ENCODE measurements at regions not wholly inside any gene's neighbourhood (a gene's known extent, or its start where the extent isn't known, plus 50 kb on each side); places are given as distances from the start of the nearest gene placed in this dataset.

DNA sequence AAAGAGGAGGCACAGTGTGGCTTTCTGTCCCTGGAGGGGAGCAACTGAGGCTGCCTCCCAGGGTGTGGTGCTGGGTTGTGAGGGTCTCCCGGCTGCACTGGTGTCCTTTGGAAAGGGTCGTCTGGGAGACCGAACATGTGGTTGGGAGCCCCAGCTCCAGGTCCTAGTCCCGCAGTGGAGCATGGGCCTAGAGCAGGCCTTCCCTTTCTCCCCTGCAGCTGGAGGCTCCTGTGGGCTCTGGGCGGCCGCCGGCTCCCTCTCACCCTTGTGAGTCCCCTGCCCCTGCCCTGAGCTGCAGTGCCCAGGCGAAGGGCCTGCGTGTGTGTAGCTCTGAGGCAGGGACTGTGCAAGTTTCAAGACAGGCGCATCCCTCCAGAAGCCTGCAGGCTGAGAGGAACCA lies 1492.7 kb downstream of the BRD1 start:
- Histone ChIP-seq H3K36me3 (ENCODE audit: insufficient read depth, low read length) (no peaks in the 10 kb centered on the region), H3K4me1 (ENCODE audit: insufficient read depth, low read length) (no peaks in the 10 kb centered on the region), H3K27ac (ENCODE audit: low read depth, low read length) (no peak overlapping the region), H3K27me3 (ENCODE audit: insufficient read depth, low read length, poor library complexity, severe bottlenecking) (no peaks in the 10 kb centered on the region), H3K9me3 (ENCODE audit: low read length) (no peaks in the 10 kb centered on the region), H3K4me3 (ENCODE audit: low read length) (no peak overlapping the region)
- no peaks in the 10 kb centered on the region for H3K4me1 Mint-ChIP-seq
- CTCF ChIA-PET: no interaction called here
- H3K4me3 Mint-ChIP-seq: no peak overlapping the region
- H3K9me3 Mint-ChIP-seq: no peaks in the 10 kb centered on the region
- DNase-seq: no peak
- no peaks in the 10 kb centered on the region for H3K36me3 Mint-ChIP-seq
- peaks cover 5 to 11% of the 10 kb centered on the region in 2 donors for H3K27me3 Mint-ChIP-seq
- no peak overlapping the region for H3K27ac Mint-ChIP-seq
- POLR2A ChIA-PET: no interaction called here

DNA sequence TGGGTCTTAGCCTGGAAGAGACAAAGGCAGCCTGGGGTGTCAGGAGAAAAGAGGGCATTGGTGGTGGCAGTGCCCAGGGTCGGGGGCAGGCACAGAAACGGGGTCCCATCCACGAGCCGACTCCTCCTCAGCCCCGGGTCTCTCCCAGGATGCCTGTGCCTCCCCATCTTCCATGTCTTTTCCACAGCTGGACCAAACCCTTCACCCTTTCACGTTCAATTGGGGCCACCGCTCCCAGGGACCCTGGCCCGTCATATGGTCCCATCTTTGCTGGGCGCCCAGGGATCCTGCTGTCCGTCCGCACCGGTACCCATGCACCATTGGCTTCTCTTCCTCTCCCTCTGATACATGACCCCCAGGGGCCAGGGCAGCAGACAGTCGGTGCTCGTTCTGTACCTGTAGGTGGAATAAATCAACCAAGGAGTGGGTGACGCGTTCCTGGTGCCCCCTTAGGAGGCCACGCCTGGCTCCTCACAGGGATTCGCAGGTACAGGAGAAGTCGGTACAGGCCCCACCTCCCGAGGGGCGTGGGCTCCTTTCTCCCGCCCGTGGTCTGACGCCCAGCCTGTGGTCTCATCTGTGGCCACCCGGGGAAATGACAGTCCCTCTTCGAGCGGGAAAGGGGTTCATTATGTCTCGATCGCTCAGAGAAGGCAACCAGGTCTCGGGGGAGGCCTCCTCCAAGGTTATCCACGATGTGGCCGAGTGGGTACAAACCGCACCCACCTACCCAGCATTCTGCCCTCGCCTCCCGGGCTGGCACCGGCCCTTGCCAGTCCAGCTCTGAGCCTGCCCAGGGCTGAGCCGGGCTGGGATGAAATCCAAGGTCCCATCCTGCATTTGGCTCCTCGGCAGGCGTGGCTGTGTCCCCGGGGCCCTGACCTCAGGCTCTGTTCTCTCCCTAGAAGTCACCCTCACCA lies 1493.6 kb downstream of the BRD1 start:
- peaks cover 0 to 3% (median 0%) of the 10 kb centered on the region in 5 donors for H3K9me3 Mint-ChIP-seq
- no peaks in the 10 kb centered on the region for H3K9me3 ChIP-seq (ENCODE audit: low read length)
- no peaks in the 10 kb centered on the region for H3K4me1 Mint-ChIP-seq
- ChIA-PET CTCF (no interaction called here), POLR2A (no interaction called here)
- no peak overlapping the region for H3K27ac Mint-ChIP-seq
- H3K27ac ChIP-seq (ENCODE audit: low read depth, low read length): no peak overlapping the region
- no peaks in the 10 kb centered on the region for H3K27me3 ChIP-seq (ENCODE audit: insufficient read depth, low read length, poor library complexity, severe bottlenecking)
- no peak for DNase-seq
- no peak overlapping the region for H3K4me3 ChIP-seq (ENCODE audit: low read length)
- peaks cover 5 to 6% of the 10 kb centered on the region in 2 donors for H3K27me3 Mint-ChIP-seq
- no peaks in the 10 kb centered on the region for H3K36me3 Mint-ChIP-seq
- H3K4me3 Mint-ChIP-seq: no peak overlapping the region
- H3K4me1 ChIP-seq (ENCODE audit: insufficient read depth, low read length): no peaks in the 10 kb centered on the region
- no peaks in the 10 kb centered on the region for H3K36me3 ChIP-seq (ENCODE audit: insufficient read depth, low read length)

DNA sequence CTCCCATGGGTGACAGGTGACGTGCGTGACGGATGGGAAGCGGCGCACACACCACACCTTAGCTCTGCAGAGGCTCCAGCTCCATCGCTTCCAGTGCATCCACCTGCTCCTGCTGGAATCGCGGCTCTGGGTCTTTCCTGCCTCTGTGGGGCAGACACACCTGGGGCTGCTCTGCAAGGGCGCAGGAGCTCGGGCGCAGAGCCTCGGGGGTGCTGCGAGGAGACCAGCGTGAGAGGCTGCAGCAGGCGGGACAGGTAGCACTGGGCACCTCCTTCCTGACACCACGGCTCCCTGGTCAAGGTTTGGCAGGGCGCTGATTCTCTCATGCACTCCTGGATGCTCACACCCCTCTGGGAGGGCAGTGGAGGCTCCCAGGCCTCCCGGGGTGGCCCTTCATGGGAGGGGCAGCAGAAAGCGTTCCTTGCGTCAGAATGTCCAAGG lies 1494.3 kb downstream of the BRD1 start:
- H3K4me1 ChIP-seq (ENCODE audit: insufficient read depth, low read length): no peaks in the 10 kb centered on the region
- peaks cover 5 to 6% of the 10 kb centered on the region in 2 donors for H3K27me3 Mint-ChIP-seq
- H3K9me3 ChIP-seq (ENCODE audit: low read length): no peaks in the 10 kb centered on the region
- CTCF ChIA-PET: no interaction called here
- H3K4me1 Mint-ChIP-seq: no peaks in the 10 kb centered on the region
- POLR2A ChIA-PET: no interaction called here
- no peak for DNase-seq
- H3K27ac Mint-ChIP-seq: no peak overlapping the region
- no peak overlapping the region for H3K4me3 Mint-ChIP-seq
- H3K27me3 ChIP-seq (ENCODE audit: insufficient read depth, low read length, poor library complexity, severe bottlenecking): no peaks in the 10 kb centered on the region
- peaks cover 0 to 6% (median under 1%) of the 10 kb centered on the region in 5 donors for H3K9me3 Mint-ChIP-seq
- H3K36me3 Mint-ChIP-seq: no peaks in the 10 kb centered on the region
- no peak overlapping the region for H3K4me3 ChIP-seq (ENCODE audit: low read length)
- no peaks in the 10 kb centered on the region for H3K36me3 ChIP-seq (ENCODE audit: insufficient read depth, low read length)
- H3K27ac ChIP-seq (ENCODE audit: low read depth, low read length): no peak overlapping the region

DNA sequence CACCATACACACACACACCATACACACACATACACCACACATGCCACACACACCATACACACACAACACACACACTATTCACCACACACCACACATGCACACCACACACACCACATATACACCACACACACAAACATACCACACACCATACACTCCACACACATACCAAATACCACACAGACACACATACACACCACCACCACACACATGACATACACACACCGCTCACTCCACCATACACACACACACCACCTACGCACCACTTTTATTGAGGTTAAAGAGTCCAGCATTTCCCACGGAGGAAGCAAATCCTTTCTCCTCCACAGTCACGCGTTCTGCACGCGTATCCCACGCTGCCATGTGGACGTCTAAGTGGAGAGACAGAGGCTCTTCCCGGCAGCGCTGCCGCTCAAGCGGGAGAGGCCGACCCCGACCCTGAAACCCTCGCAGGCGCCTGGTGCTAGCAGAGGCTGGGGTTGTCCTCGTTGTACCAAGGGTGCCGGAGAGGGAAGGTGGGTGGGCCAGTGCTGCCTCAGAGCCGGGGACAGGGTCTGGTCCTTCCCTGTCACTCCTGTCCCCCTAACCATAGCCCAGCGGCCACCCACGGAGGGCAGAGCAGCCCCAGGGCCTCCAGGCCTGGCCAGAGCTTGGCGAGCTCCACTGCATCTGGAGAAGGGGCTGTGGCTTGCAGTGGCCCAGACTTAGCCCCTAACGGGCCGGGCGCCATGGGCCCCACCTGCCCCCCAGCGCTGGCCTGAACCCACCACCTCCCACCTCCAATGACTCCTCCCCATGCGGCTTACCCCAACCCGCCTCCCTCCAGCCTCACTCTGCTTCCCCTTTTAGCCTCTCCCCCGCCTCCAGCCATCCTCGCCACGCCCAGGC lies 1495.0 kb downstream of the BRD1 start:
- CTCF ChIA-PET: no interaction called here
- H3K27me3 ChIP-seq (ENCODE audit: insufficient read depth, low read length, poor library complexity, severe bottlenecking): no peaks in the 10 kb centered on the region
- peaks cover 0 to 6% (median 2%) of the 10 kb centered on the region in 5 donors for H3K9me3 Mint-ChIP-seq
- H3K9me3 ChIP-seq (ENCODE audit: low read length): no peaks in the 10 kb centered on the region
- no peak overlapping the region for H3K27ac Mint-ChIP-seq
- H3K27ac ChIP-seq (ENCODE audit: low read depth, low read length): no peak overlapping the region
- no peak for DNase-seq
- H3K4me1 ChIP-seq (ENCODE audit: insufficient read depth, low read length): no peaks in the 10 kb centered on the region
- POLR2A ChIA-PET: no interaction called here
- no peaks in the 10 kb centered on the region for H3K36me3 ChIP-seq (ENCODE audit: insufficient read depth, low read length)
- no peak overlapping the region for H3K4me3 ChIP-seq (ENCODE audit: low read length)
- no peaks in the 10 kb centered on the region for H3K4me1 Mint-ChIP-seq
- H3K36me3 Mint-ChIP-seq: no peaks in the 10 kb centered on the region
- peaks cover under 1 to 2% of the 10 kb centered on the region in 2 donors for H3K27me3 Mint-ChIP-seq
- no peak overlapping the region for H3K4me3 Mint-ChIP-seq

DNA sequence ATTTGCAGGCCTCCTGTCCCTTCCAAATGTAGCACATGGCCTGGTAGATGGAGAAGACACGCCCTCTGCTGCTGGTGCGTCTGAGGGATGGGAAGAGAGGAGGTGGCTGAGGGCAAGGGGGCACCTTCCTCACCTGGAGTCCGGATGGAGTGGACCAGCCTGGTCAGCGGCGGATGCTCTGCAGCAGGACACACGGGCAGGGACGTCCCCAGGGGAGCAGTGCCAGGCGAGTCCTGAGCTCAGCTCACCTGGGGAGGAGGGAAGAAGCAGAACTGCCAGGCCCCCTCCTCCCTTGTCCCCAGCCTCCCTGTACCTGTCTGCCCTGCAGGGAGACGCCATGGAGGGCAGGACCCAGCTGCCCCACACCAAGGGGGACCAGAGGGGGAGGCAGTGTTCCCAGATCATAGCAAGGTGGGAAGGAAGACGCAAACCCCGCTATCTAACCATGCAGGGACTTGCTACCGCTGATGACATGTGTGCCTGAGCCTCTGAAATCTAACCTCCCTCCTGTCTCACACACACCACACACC lies 1495.9 kb downstream of the BRD1 start:
- DNase-seq: no peak
- no peak overlapping the region for H3K27ac Mint-ChIP-seq
- H3K4me3 Mint-ChIP-seq: no peak overlapping the region
- peaks cover 0 to 2% of the 10 kb centered on the region in 2 donors for H3K27me3 Mint-ChIP-seq
- Histone ChIP-seq H3K4me3 (ENCODE audit: low read length) (no peak overlapping the region), H3K9me3 (ENCODE audit: low read length) (no peaks in the 10 kb centered on the region), H3K27me3 (ENCODE audit: insufficient read depth, low read length, poor library complexity, severe bottlenecking) (no peaks in the 10 kb centered on the region), H3K36me3 (ENCODE audit: insufficient read depth, low read length) (no peaks in the 10 kb centered on the region), H3K4me1 (ENCODE audit: insufficient read depth, low read length) (no peaks in the 10 kb centered on the region), H3K27ac (ENCODE audit: low read depth, low read length) (no peak overlapping the region)
- no peaks in the 10 kb centered on the region for H3K4me1 Mint-ChIP-seq
- ChIA-PET CTCF (no interaction called here), POLR2A (no interaction called here)
- no peaks in the 10 kb centered on the region for H3K36me3 Mint-ChIP-seq
- H3K9me3 Mint-ChIP-seq: peaks cover 0 to 6% (median 2%) of the 10 kb centered on the region in 5 donors

DNA sequence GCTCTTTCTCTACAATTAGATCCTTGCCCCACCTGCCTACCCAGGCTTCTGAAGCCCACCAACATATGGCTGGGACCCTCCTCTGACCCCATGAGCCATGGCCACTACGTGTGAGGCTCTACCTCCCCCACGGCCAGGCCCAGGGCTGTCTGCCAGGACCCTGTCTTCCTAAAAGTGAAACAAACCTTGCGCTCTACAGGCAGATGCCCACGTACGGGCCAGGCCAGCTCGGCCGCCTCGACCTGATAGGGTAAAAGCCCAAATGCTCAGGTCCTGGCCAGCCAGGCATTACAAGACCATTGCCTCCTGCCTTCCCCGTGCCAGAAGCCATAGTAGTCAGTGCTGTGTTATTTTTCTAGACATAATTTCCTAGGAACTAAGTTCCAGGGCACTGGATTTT lies 1496.4 kb downstream of the BRD1 start:
- no peak overlapping the region for H3K4me3 ChIP-seq (ENCODE audit: low read length)
- no peak overlapping the region for H3K27ac ChIP-seq (ENCODE audit: low read depth, low read length)
- no peaks in the 10 kb centered on the region for H3K36me3 Mint-ChIP-seq
- ChIA-PET CTCF (no interaction called here), POLR2A (no interaction called here)
- no peak overlapping the region for H3K27ac Mint-ChIP-seq
- peaks cover 0 to 1% of the 10 kb centered on the region in 2 donors for H3K27me3 Mint-ChIP-seq
- H3K9me3 ChIP-seq (ENCODE audit: low read length): no peaks in the 10 kb centered on the region
- H3K36me3 ChIP-seq (ENCODE audit: insufficient read depth, low read length): no peaks in the 10 kb centered on the region
- H3K4me3 Mint-ChIP-seq: no peak overlapping the region
- no peaks in the 10 kb centered on the region for H3K27me3 ChIP-seq (ENCODE audit: insufficient read depth, low read length, poor library complexity, severe bottlenecking)
- no peaks in the 10 kb centered on the region for H3K4me1 Mint-ChIP-seq
- no peaks in the 10 kb centered on the region for H3K4me1 ChIP-seq (ENCODE audit: insufficient read depth, low read length)
- peaks cover 0 to 6% (median 2%) of the 10 kb centered on the region in 5 donors for H3K9me3 Mint-ChIP-seq
- no peak for DNase-seq

DNA sequence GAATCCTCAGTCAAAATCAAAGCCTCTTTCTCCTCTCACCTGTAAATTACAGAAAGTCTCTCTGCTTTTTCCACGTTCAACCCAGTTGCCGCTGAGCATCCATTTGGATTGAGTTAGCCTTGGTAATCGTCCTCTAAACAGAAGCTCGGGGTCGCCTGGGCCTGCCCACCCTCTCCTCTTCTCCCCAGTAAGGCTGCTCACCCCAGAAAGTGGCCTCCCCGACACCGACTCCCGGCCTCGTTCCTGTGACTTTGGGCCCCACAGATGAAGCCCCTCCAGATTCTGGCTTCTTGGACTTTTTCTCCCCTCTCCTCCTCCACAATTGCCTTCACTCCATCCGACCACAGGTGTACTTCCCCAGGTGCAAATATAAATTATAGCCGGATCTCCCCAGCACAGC lies 1500.0 kb downstream of the BRD1 start:
- H3K36me3 ChIP-seq (ENCODE audit: insufficient read depth, low read length): no peaks in the 10 kb centered on the region
- peaks cover 2 to 18% (median 5%) of the 10 kb centered on the region in 5 donors for H3K9me3 Mint-ChIP-seq
- no peak overlapping the region for H3K4me3 ChIP-seq (ENCODE audit: low read length)
- no peak overlapping the region for H3K27ac Mint-ChIP-seq
- no peak overlapping the region for H3K4me3 Mint-ChIP-seq
- H3K27ac ChIP-seq (ENCODE audit: low read depth, low read length): no peak overlapping the region
- H3K4me1 Mint-ChIP-seq: no peaks in the 10 kb centered on the region
- no peaks in the 10 kb centered on the region for H3K9me3 ChIP-seq (ENCODE audit: low read length)
- no peaks in the 10 kb centered on the region for H3K36me3 Mint-ChIP-seq
- H3K4me1 ChIP-seq (ENCODE audit: insufficient read depth, low read length): no peaks in the 10 kb centered on the region
- ChIA-PET CTCF (no interaction called here), POLR2A (no interaction called here)
- no peaks in the 10 kb centered on the region for H3K27me3 ChIP-seq (ENCODE audit: insufficient read depth, low read length, poor library complexity, severe bottlenecking)
- no peak for DNase-seq
- H3K27me3 Mint-ChIP-seq: peaks cover 4 to 5% of the 10 kb centered on the region in 2 donors

DNA sequence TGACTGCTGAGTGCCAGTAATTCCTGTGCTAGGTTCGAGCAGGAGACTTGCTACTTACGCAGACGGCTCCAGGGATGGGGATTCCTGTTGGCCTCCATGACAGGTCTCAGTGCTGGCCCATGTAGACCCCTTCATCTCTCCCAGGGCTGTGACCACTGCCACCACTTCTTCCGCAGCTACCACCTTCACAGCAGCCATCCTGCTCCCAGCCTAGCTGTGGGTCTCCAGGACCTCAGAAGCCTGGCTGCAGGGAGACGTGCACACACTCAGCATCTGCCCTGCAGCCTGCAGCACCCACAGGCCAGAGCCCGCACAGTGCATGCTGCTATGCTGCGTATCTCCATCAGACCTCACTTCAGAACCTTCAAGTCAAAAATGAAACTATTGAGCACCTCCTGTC lies 1503.9 kb downstream of the BRD1 start:
- Mint-ChIP-seq H3K36me3 (no peaks in the 10 kb centered on the region), H3K4me1 (no peaks in the 10 kb centered on the region), H3K27me3 (peaks cover 8 to 13% of the 10 kb centered on the region in 2 donors), H3K4me3 (no peak overlapping the region), H3K9me3 (peaks cover 2 to 12% (median 4%) of the 10 kb centered on the region in 5 donors), H3K27ac (no peak overlapping the region)
- H3K9me3 ChIP-seq (ENCODE audit: low read length): no peaks in the 10 kb centered on the region
- H3K27ac ChIP-seq (ENCODE audit: low read depth, low read length): no peak overlapping the region
- no peaks in the 10 kb centered on the region for H3K27me3 ChIP-seq (ENCODE audit: insufficient read depth, low read length, poor library complexity, severe bottlenecking)
- POLR2A ChIA-PET: no interaction called here
- no peaks in the 10 kb centered on the region for H3K4me1 ChIP-seq (ENCODE audit: insufficient read depth, low read length)
- no peak for DNase-seq
- no peak overlapping the region for H3K4me3 ChIP-seq (ENCODE audit: low read length)
- CTCF ChIA-PET: no interaction called here
- H3K36me3 ChIP-seq (ENCODE audit: insufficient read depth, low read length): no peaks in the 10 kb centered on the region

All from CD8-positive, alpha-beta memory T cell (primary cell).